Stimulated activated CD8-positive, alpha-beta memory T cell treated with anti-CD3 and anti-CD28 coated beads, Interleukin-12 subunit alpha, Interleukin-12 subunit beta, amount 100 ng/mL, for 4 hours (primary cell): ENCODE measurements at regions not wholly inside any gene's neighbourhood (a gene's known extent, or its start where the extent isn't known, plus 50 kb on each side); places are given as distances from the start of the nearest gene placed in this dataset.
"Not testable (repeated sequence)": the region's sequence is repeated elsewhere in the genome, so short reads cannot be mapped to it uniquely, and the experiment has no call there.

Experiments used
- DNase-seq: peaks from one replicate; pipeline ENCODE4 v3.0.0-alpha.2; 2020; ENCODE audit warnings: low read depth

DNA sequence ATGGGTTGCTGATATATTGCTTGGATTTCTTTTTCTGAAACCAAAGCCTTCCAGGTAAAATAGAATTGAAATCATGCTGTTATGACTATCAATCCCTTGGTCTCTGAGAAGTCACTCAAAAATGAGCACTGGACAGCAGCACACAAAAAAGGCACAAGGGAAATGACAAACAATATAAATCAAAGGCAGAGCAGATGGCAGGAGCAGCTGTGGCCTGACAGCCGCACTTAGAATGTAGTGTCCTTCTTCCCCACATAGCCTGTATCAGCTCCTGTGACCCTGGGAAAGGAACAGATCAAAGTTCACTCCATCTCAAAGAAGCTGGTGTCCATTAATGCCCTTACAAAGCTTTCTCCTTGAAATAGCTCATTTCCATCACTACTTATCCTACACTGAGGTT is 326.7 kb downstream of the SUCLG1 start:
- DNase-seq, result no peak

DNA sequence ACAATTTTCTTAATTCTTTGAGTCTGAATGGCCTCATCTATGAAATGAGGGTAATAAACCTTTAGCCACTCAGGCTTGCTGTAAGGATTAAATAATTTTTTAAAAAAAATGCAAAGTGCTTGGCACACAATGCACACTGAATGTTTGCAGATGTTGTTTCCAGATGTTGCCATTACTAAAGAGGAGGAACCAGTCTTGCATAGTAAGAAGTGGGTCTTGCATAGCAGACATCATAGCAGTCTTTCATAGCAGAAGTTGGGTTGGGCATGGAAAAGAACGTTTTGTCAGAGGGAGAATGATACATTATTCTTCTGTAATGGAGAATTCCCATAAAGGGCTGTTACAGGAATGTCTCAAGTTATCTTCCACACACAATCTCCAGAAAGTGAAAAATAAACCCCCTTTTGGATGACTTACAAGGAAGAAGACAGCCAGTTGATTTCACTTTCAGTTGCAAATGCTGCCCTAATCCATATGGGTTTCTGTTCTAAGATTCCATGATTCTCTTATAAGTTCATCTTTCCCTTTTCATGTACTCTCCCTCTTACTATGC is 327.7 kb downstream of the SUCLG1 start:
- DNase-seq, result no peak

DNA sequence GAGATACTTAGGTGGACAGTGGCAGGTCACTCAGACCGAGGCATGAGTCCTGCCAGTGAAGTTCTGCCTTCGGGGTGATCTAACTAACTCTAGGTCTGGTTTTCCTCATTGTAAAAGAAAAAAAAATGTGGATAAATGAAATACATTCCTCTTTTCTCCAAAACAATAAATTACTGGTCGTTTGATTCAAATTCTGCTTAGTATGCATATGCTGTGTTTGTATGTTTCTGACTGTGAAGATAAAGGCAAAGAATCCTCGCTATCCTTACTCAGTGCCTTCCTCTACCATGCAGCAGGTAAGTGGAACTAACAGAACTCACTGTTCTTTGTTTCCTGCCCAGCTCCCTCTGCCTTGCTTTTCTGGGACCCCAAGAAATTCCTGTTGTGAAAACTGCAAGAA is 330.1 kb downstream of the SUCLG1 start:
- no peak for DNase-seq

DNA sequence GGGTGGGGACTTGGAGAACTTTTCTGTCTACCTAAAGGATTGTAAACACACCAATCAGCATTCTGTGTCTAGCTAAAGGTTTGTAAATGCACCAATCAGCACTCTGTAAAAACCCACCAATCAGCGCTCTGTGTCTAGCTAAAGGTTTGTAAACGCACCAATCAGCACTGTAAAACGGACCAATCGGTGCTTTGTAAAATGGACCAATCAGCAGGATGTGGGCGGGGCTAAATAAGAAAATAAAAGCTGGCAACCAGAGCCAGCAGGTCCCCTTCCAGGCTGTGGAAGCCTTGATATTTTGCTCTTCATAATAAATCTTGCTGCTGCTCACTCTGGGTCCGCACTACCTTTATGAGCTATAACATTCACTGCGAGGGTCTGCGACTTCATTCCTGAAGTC is 331.3 kb downstream of the SUCLG1 start:
- DNase-seq, result not testable (repeated sequence)

DNA sequence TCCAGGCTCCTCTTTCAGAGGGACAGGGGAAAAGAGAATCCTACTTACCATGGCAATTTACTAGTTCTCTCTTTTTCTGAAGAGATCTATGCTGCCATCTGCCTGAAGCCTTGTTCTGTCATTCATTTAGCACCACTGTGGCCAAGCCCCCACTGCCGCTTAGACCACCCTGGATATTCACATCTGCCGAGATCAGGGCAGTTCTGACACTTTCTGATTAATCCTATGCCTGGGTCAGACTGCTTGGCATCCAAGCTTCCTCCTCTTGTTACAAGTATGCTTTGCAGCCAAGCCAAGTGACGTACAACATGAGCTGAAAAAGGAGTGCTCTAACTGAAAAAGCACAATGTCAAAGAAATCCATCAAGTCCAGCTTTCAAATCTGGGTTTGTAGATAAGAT is 332.6 kb downstream of the SUCLG1 start:
- DNase-seq, result no peak

DNA sequence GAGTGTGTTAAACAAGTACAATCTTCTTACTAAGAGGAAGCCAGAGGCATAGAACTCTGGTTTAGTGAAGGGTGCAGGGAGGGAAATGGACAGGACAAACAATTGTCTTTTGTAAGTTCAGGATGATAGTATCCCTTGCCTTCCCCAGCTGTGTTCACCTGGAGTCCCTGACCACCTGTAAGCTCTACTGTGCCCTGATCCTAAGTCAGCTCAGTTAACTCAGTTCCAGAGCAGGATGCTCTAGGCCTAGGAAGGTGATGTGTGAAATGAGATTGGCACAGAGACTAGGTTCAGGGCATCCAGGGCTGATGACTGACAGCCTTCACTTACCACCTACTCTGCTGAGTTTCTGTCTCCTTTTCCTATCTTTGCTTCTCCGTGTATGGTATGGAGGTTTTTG is 333.0 kb downstream of the SUCLG1 start:
- DNase-seq, result no peak

DNA sequence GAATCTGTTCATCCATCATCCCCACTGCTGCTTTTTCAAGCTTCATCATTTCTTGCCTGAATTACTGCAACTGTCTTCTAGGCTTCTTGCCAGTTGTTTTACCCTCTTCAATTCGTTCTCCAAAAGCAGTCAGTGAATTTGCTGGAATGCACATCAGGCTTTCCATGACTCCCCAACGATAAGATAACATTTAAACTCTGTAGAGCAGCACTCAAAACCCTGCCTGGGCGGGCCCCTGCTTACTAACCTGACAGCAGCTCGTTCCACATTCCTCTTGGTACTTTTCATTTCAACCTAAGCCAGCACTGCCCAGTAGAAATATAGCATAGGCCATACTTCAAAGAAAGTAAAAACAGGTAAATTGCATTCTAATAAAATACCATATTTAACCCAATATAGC is 342.9 kb downstream of the SUCLG1 start:
- no peak for DNase-seq

DNA sequence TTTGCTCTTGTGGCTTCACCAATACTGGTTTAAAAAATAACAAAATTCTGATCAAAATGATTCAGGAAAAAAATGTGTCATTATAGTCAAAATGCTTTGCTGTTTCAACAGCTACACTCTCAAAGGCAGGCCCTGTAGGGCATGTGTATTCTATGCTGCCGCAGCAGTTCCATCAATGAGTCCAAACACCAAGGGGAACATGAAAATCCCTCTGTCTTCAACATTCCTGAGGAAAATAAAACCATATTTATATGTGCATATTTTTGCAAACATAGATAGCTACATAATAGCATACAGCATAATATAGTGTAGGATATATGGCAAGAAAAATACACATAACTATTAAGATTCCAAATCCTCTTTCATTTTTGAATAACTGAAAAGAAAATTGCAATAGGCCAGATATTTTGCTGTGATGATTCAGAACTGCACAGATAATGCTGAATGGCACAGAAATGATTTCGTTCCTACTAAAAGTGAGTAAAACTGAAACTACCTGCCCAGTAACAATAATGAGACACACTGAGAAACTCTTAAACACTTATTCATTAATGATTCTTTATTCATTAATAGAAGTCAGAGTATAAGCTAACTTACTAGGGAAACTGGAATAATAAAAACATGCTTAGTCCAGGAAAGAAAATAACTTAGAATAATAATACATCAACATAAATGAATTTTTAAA is 343.8 kb downstream of the SUCLG1 start:
- DNase-seq, result no peak

DNA sequence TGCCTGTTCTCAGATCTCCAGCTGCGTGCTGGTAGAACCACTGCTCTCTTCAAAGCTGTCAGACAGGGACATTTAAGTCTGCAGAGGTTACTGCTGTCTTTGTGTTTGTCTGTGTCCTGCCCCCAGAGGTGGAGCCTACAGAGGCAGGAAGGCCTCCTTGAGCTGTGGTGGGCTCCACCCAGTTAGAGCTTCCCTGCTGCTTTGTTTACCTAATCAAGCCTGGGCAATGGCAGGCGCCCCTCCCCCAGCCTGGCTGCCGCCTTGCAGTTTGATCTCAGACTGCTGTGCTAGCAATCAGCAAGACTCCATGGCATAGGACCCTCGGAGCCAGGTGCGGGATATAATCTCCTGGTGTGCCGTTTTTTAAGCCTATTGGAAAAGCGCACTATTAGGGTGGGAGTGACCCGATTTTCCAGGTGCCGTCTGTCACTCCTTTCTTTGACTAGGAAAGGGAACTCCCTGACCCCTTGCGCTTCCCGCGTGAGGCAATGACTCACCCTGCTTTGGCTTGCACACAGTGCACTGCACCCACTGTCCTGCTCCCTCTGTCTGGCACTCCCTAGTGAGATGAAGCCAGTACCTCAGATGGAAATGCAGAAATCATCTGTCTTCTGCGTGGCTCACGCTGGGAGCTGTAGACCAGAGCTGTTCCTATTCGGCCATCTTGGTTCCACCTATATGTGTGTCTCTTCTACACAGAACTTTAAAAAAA is 355.1 kb downstream of the SUCLG1 start:
- not testable (repeated sequence) for DNase-seq

DNA sequence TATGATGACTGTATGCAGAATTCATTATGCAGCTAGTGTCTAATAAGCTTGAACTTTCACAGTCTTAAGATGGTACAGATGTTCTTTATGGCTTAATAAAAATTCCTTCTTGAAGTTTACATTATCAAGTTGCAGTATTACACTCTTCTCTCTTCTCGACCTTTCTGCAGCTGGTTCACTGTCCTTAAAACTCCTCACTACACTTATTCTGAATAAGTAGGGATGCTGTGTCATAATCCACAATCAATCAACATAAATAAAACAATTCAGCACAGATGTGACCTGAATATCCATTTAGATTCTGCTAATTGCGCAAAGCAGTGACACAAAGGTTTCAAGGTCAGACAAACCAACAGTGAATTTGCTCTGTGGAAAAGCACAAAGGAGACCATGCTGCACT is 356.8 kb downstream of the SUCLG1 start:
- no peak for DNase-seq

DNA sequence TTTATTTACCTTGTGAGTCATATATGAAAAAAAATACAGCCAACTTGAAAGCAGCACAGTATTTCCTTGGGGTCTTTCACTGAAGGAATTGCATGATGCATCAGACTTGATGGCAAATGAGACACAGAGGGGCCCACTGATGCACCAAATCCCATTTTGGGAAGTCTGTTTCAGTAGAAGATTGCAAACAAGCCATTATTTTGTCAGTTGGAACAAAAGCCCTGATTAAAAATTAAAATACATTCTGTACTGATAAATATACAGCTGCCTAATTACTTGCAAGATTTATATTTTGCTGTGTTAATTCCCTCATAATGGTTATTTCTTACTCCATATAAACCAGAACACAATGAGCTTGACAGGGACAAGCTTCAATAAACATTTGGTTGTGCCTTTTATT is 370.4 kb downstream of the SUCLG1 start:
- no peak for DNase-seq

DNA sequence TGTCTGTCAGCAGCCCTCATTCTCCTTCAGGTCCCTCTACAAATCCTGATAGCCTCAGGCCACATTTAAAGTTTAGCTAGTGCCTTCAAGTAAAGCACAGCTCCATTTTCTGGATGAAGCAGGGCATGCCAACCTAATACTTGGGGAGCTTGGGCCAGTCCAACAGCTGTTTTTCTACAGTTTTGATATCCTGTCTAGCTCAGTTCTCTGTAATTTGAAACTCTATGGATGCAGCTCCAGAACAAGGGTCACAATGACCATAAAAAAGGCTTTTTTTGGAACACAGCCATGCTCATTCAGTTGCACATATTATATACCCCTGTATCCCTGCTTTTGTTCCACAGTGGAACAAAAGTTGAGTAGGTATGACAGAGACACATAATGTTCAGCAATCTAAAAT is 373.5 kb downstream of the SUCLG1 start:
- DNase-seq, result no peak

DNA sequence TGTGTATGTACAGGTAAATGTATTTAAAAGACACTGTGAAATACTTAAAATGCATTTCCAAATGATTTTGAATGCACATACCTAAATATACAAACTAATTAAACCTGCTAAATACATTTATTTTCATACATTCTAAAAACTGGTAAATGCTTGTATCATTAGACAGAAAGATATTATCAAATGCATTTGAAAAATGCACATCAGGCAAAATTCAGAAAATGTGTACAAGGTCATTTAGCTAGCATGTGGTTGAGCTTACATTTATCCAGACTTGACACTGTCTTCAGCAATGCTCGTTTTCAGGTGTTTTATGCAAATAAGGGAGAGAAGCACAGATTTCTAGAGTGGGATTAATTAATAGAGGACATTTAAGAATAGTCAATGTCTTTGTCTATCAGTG is 374.2 kb downstream of the SUCLG1 start:
- DNase-seq, result no peak

DNA sequence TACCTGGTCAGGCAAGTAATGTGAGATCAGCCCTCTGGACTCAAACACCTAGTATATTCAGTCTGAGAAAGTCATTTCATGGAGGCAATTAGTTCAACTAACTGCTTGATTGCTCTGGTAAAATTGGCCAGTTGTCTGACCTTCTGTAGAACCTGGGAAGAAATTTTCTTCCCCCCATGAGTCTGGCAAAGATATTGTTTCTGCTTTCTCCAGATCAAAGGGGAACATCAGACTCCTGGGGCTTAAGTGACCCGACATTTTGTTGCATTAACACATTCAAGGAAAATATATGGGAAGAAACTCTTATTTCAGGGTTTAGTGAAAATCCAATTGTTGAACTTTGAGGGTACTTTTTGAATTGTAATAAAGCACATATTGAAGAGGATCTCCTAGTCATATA is 375.1 kb downstream of the SUCLG1 start:
- DNase-seq, result no peak

DNA sequence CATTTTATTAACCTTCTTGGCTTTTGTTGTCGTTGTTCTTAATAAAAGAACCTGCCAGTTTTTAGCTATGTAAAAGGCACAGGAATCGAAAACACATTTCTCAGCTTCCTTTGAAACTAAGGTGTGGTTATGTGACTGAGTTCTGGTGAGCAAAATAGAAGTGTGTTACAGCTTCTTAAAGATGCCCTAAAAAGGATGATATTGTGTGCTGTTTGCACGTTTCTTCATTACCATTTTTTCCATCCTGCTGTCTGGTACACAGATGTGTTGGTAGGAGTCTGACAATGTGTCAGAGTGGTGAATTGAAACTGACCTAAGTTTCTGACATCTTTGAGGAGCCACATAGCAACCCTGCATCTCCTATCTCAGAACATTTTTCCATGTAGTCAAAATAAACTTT is 380.6 kb downstream of the SUCLG1 start:
- DNase-seq, result no peak

DNA sequence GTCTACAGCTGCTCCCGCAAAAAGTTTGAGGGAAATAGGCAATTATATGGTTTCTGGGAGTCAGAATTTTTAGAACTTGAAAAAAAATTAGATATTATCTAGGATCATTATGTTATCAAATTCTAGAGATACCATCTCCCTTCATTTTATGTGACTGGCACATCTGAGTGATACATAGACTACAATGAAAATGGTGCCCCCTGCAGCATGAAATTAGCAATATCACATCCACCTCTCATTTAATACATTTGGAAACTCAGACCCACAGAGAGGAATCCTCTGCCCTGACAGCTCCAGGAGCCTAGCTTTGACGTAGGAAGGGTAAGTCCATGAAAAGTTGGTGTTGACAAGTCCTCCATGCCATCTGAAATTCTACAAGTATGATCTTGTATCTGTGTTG is 381.6 kb downstream of the SUCLG1 start:
- DNase-seq, result no peak

DNA sequence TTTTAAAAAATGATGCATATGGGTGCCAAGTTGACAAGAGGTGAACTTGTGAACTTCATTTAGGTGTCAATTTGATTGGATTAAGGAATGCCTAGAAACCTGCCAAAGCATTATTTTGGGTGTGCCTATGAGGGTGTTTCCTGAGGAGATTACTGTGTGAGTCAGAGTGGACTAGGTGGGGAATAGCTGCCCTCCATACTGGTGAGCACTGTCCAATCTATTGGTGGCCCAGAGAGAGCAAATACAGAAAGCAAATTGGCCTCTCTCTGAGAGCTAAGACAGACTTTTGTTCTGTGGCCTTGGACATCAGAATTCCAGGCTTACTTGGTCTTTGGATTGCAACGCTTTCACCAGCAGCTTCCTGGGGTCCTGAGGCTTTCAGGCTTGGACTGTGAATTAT is 388.0 kb downstream of the SUCLG1 start:
- no peak for DNase-seq

DNA sequence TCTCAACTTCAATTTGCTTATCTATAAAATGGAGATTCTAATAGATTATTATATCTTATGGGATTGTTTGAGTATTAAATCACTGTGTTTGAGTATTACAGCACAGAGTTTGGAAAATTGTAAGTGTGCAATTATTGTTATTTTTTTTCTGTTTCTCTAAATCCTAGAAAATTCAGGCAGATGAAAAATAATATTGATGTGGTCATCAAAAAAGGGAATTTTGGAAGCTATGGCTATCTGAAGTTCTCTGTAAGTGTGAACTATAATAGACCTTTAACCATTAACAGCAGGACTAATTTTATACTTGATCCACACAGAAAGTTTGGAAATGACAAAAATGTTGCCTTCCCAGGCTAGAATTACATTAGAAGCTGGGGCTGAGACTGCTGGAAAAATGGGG is 393.2 kb downstream of the SUCLG1 start:
- no peak for DNase-seq

DNA sequence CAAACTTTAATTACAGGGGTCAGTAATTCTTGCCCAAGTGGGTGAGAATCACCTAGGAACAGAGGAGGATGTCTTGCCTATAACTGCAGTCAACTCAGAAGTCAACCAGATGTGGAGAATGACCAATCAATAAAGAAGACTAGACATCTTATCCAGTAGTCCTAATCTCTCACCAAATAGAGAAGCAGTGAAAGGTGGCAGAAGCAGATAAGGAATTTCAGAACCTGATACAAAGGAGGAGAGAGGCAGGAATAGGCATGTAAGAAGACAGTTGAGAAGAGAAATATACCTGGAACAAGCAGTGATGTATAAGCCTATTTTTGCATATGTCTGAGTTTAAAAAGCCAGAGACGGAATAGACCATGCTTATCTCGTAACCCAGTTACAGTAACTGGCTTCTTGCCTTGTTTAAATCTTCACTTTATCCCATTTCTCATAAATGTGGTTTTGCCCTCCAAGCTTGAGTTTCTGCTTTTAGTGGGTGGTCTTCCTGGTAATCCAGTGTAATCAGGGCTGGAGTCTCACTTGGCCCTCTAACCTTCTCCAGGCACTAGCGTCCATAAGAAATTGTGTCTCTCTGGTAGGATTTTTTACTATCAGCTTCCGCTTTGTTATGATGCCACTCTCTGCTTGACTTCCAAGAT is 401.0 kb downstream of the SUCLG1 start:
- no peak for DNase-seq

DNA sequence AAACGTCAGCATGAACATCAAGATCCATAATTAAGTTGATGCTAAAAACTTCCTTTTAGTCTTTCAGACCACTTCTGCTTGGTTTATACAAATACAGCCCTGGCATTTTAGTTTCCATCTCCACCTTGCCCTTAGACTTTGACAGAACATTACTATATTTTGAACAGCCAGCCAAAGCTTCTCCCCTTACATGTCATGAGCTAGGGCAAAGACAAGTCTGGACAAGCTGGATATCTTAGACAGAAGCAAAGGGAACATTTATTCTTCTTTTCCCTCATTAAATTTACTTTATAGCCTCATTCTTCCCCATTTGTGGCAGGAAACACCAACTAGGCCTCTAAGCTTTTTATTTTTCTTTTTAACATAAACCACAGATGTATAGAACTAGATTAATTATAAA is 403.3 kb downstream of the SUCLG1 start:
- DNase-seq, result no peak

DNA sequence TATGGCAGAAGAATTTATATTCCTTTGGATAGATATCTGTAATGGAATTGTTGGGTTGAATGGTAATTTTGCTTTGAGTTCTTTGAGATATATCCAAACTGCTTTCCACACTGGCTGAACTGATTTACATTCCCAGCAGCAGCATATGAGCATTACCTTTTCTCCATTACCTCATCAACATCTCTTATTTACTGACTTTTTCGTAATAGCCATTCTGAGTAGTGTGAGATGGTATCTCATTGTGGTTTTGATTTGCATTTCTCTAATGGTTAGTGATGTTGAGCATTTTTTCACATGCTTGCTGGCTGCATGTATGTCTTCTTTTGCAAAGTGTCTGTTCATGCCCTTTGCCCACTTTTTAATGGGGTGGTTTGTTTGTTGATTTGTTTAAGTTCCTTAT is 404.5 kb downstream of the SUCLG1 start:
- DNase-seq, result not testable (repeated sequence)

DNA sequence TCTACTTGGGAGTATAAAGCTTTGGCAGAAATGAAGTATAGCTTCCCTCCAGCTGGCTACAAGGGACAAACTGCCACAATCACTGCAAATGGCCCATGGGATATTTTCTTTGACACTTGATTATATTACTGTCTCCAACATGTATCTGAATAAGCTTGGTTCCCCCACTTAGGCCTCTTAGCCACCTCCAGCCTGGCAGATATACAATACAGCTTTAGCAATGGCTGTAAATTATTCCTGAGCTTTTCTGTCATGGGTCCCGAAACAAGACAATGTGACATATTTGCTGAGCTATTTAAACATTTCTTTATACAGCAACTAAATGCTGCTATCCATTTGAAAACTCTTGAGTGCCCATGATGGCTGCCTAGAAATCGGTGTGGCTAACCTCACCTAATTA is 406.2 kb downstream of the SUCLG1 start:
- DNase-seq, result no peak

DNA sequence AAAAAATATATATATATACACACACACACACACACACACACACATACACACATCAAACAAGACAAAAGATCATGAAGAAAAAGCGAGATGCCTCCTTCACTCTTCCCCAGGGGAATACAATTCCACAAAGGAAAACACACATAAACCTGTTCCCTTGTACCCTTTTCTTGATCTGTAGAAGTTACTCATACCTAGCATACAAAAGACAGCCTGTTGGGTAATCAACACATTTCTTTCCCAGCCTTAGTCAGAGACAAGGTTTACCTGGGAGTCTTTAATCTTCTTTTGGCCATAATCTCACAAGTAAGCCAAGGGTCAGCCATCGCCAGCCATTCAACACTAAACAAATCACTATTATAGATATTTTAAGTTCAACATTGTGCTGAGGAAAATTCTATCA is 407.0 kb downstream of the SUCLG1 start:
- no peak for DNase-seq
